GM23338 (cell line): ENCODE measurements at regions not wholly inside any gene's neighbourhood (a gene's known extent, or its start where the extent isn't known, plus 50 kb on each side); places are given as distances from the start of the nearest gene placed in this dataset.

Experiments
- ATAC-seq: fragments of 200-7000 bp; cut with Tn5 transposase; 3 replicates; pipeline ENCODE4 v1.9.1; 2020
- DNase-seq: peaks from one replicate; pipeline ENCODE4 v3.0.0-alpha.2; 2015; ENCODE audit warnings: low spot score
- H2AFZ ChIP-seq: fragments of 200-600 bp; sonication (generic); 2 replicates; pipeline ENCODE4 v1.8.0; 2016; ENCODE audit warnings: antibody characterized with exemption, mild to moderate bottlenecking, moderate library complexity
- H3F3A ChIP-seq: fragments of 200-600 bp; sonication (generic); replicated peaks from 2 replicates; pipeline ENCODE4 v1.8.0; 2017; ENCODE audit warnings: antibody characterized with exemption, mixed run types, low read depth
- H3K27ac ChIP-seq: fragments of 200-600 bp; sonication (generic); 2 replicates; pipeline ENCODE4 v1.6.1; 2016; ENCODE audit warnings: low read depth
- H3K27me3 ChIP-seq: fragments of 200-600 bp; sonication (generic); 2 replicates; pipeline ENCODE4 v1.8.0; 2016; ENCODE audit warnings: mild to moderate bottlenecking, mixed run types, moderate library complexity; ENCODE audit not compliant: insufficient read depth
- H3K36me3 ChIP-seq: fragments of 200-600 bp; sonication (generic); 2 replicates; pipeline ENCODE4 v1.8.0; 2016; ENCODE audit warnings: mild to moderate bottlenecking; ENCODE audit not compliant: insufficient read depth
- H3K4me1 ChIP-seq: fragments of 200-600 bp; sonication (generic); 2 replicates; pipeline ENCODE4 v1.8.0; 2016; ENCODE audit warnings: mild to moderate bottlenecking, moderate library complexity; ENCODE audit not compliant: insufficient read depth
- H3K4me2 ChIP-seq: fragments of 200-600 bp; sonication (generic); 2 replicates; pipeline ENCODE4 v1.7.1; 2017; ENCODE audit warnings: mixed run types
- H3K4me3 ChIP-seq: fragments of 200-600 bp; sonication (generic); 2 replicates; pipeline ENCODE4 v1.6.1; 2016; ENCODE audit warnings: mixed run types
- H3K79me2 ChIP-seq: fragments of 200-600 bp; sonication (generic); replicated peaks from 2 replicates; pipeline ENCODE4 v1.8.0; 2017; ENCODE audit warnings: mild to moderate bottlenecking; ENCODE audit not compliant: insufficient read depth
- H3K9me2 ChIP-seq: fragments of 200-600 bp; sonication (generic); 2 replicates; pipeline ENCODE4 v1.8.0; 2017; ENCODE audit not compliant: insufficient read depth
- H4K20me1 ChIP-seq: fragments of 200-600 bp; sonication (generic); replicated peaks from 2 replicates; pipeline ENCODE4 v1.8.0; 2017; ENCODE audit warnings: mild to moderate bottlenecking; ENCODE audit not compliant: insufficient read depth
- H3K27ac Mint-ChIP-seq: 2 replicates; pipeline ENCODE4 v1.8.0; 2020; ENCODE audit warnings: inconsistent platforms, mild to moderate bottlenecking, moderate library complexity, mixed read lengths
- H3K27me3 Mint-ChIP-seq: 3 replicates; pipeline ENCODE4 v1.8.0; 2022; ENCODE audit warnings: low read depth, mild to moderate bottlenecking, moderate library complexity, mixed read lengths, inconsistent platforms; ENCODE audit not compliant: insufficient read depth, poor library complexity
- H3K36me3 Mint-ChIP-seq: 3 replicates; pipeline ENCODE4 v1.8.0; 2021; ENCODE audit warnings: low read depth, mild to moderate bottlenecking, inconsistent platforms, moderate library complexity, mixed read lengths
- H3K4me1 Mint-ChIP-seq: 3 replicates; pipeline ENCODE4 v1.8.0; 2020; ENCODE audit warnings: mild to moderate bottlenecking, inconsistent platforms, mixed read lengths
- H3K4me3 Mint-ChIP-seq: 3 replicates; pipeline ENCODE4 v1.8.0; 2021; ENCODE audit warnings: moderate library complexity, mild to moderate bottlenecking, inconsistent platforms, mixed read lengths
- H3K9me3 Mint-ChIP-seq: 3 replicates; pipeline ENCODE4 v1.8.0; 2020; ENCODE audit warnings: moderate library complexity, mild to moderate bottlenecking, inconsistent platforms, mixed read lengths
- CREB1 ChIP-seq: fragments of 250-450 bp; sonication (Bioruptor Pico); IDR thresholded peaks from 2 replicates; pipeline ENCODE4 v1.5.0; 2020; ENCODE audit warnings: low read depth, mild to moderate bottlenecking, moderate library complexity
- CTCF ChIP-seq, 2 experiments: fragments of 200-600 bp in 1 of 2; sonication (generic) in 1 of 2; conservative IDR thresholded peaks; 2 replicates each; pipeline versions ENCODE4 v1.5.1 to v1.6.1; 2016 to 2017; ENCODE audit warnings: antibody characterized with exemption in 2 of 2, low read depth in 2 of 2, mild to moderate bottlenecking in 2 of 2, moderate library complexity in 1 of 2
- ETS1 ChIP-seq: IDR thresholded peaks from 2 replicates; pipeline ENCODE4 v1.6.1; 2016; ENCODE audit warnings: antibody characterized with exemption
- EZH2 ChIP-seq: fragments of 200-600 bp; sonication (generic); IDR thresholded peaks from one replicate; pipeline ENCODE4 v1.8.0; 2017; ENCODE audit warnings: antibody characterized with exemption, mild to moderate bottlenecking, low read depth; ENCODE audit not compliant: unreplicated experiment
- EZH2phosphoT487 ChIP-seq: fragments of 200-600 bp; sonication (generic); IDR thresholded peaks from one replicate; pipeline ENCODE4 v1.8.1; 2018; ENCODE audit warnings: antibody characterized with exemption; ENCODE audit not compliant: unreplicated experiment
- JUNB ChIP-seq: IDR thresholded peaks from one replicate; pipeline ENCODE4 v1.6.1; 2016; ENCODE audit warnings: antibody characterized with exemption; ENCODE audit not compliant: unreplicated experiment
- NANOG ChIP-seq: IDR thresholded peaks from 2 replicates; pipeline ENCODE4 v1.6.1; 2016; ENCODE audit warnings: antibody characterized with exemption, borderline replicate concordance
- POLR2AphosphoS5 ChIP-seq: IDR thresholded peaks from 2 replicates; pipeline ENCODE4 v1.6.1; 2016; ENCODE audit warnings: antibody characterized with exemption, low read depth
- STAT1 ChIP-seq: IDR thresholded peaks from one replicate; pipeline ENCODE4 v1.6.1; 2016; ENCODE audit warnings: antibody characterized with exemption; ENCODE audit not compliant: unreplicated experiment
- ZNF114 ChIP-seq: fragments of 250-450 bp; sonication (Bioruptor Pico); IDR thresholded peaks from 2 replicates; pipeline ENCODE4 v1.5.0; 2020; ENCODE audit warnings: mild to moderate bottlenecking, moderate library complexity
- ZNF331 ChIP-seq: fragments of 250-450 bp; sonication (Bioruptor Pico); IDR thresholded peaks from 2 replicates; pipeline ENCODE4 v1.5.0; 2020; ENCODE audit warnings: low read depth, mild to moderate bottlenecking, moderate library complexity
- TF ChIP-seq, protein P1 (sequence below): IDR thresholded peaks from one replicate; pipeline ENCODE4 v1.6.1; 2018; ENCODE audit warnings: antibody characterized with exemption; ENCODE audit not compliant: unreplicated experiment
- TF ChIP-seq, protein P2 (sequence below): fragments of 250-450 bp; sonication (Bioruptor Pico); IDR thresholded peaks from 2 replicates; pipeline ENCODE4 v1.5.0; 2020; ENCODE audit warnings: mild to moderate bottlenecking, moderate library complexity

DNA sequence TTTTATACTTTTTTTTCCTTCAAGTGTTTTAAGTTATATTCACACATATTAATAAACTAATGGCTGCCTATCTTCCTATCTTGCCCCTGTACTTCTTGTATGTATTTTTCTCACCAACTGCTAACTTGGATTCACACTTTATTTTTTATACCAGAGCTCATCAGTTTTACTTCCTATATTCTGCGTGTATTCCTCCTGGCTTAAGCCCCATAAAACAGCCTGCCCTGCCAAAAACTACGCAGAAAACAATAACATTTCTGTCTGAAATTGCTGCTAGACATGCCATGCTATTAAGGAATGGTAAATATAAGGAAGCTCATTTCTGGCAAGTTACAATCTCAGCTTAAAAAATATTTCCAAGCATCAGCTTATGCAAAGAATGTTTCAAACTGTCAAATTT, 172.3 kb downstream of the UBE2E3 start:
- no peak overlapping the region for H3K27ac ChIP-seq
- no peaks in the 10 kb centered on the region for H3K4me1 ChIP-seq
- no peaks in the 10 kb centered on the region for H4K20me1 ChIP-seq
- TF ChIP-seq ETS1 (no peak), NANOG (no peak), ZNF114 (no peak), STAT1 (no peak), ZNF331 (CRISPR knock-in tag) (no peak), CREB1 (CRISPR knock-in tag) (no peak), POLR2AphosphoS5 (no peak), JUNB (no peak), EZH2 (no peak), EZH2phosphoT487 (no peak), CTCF (conservative IDR thresholded peaks at IDR 0.05; ENCODE audit: low read depth in 2 of 2) (no peak)
- TF ChIP-seq, protein P1, sequence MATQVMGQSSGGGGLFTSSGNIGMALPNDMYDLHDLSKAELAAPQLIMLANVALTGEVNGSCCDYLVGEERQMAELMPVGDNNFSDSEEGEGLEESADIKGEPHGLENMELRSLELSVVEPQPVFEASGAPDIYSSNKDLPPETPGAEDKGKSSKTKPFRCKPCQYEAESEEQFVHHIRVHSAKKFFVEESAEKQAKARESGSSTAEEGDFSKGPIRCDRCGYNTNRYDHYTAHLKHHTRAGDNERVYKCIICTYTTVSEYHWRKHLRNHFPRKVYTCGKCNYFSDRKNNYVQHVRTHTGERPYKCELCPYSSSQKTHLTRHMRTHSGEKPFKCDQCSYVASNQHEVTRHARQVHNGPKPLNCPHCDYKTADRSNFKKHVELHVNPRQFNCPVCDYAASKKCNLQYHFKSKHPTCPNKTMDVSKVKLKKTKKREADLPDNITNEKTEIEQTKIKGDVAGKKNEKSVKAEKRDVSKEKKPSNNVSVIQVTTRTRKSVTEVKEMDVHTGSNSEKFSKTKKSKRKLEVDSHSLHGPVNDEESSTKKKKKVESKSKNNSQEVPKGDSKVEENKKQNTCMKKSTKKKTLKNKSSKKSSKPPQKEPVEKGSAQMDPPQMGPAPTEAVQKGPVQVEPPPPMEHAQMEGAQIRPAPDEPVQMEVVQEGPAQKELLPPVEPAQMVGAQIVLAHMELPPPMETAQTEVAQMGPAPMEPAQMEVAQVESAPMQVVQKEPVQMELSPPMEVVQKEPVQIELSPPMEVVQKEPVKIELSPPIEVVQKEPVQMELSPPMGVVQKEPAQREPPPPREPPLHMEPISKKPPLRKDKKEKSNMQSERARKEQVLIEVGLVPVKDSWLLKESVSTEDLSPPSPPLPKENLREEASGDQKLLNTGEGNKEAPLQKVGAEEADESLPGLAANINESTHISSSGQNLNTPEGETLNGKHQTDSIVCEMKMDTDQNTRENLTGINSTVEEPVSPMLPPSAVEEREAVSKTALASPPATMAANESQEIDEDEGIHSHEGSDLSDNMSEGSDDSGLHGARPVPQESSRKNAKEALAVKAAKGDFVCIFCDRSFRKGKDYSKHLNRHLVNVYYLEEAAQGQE, result no peak
- TF ChIP-seq, protein P2, sequence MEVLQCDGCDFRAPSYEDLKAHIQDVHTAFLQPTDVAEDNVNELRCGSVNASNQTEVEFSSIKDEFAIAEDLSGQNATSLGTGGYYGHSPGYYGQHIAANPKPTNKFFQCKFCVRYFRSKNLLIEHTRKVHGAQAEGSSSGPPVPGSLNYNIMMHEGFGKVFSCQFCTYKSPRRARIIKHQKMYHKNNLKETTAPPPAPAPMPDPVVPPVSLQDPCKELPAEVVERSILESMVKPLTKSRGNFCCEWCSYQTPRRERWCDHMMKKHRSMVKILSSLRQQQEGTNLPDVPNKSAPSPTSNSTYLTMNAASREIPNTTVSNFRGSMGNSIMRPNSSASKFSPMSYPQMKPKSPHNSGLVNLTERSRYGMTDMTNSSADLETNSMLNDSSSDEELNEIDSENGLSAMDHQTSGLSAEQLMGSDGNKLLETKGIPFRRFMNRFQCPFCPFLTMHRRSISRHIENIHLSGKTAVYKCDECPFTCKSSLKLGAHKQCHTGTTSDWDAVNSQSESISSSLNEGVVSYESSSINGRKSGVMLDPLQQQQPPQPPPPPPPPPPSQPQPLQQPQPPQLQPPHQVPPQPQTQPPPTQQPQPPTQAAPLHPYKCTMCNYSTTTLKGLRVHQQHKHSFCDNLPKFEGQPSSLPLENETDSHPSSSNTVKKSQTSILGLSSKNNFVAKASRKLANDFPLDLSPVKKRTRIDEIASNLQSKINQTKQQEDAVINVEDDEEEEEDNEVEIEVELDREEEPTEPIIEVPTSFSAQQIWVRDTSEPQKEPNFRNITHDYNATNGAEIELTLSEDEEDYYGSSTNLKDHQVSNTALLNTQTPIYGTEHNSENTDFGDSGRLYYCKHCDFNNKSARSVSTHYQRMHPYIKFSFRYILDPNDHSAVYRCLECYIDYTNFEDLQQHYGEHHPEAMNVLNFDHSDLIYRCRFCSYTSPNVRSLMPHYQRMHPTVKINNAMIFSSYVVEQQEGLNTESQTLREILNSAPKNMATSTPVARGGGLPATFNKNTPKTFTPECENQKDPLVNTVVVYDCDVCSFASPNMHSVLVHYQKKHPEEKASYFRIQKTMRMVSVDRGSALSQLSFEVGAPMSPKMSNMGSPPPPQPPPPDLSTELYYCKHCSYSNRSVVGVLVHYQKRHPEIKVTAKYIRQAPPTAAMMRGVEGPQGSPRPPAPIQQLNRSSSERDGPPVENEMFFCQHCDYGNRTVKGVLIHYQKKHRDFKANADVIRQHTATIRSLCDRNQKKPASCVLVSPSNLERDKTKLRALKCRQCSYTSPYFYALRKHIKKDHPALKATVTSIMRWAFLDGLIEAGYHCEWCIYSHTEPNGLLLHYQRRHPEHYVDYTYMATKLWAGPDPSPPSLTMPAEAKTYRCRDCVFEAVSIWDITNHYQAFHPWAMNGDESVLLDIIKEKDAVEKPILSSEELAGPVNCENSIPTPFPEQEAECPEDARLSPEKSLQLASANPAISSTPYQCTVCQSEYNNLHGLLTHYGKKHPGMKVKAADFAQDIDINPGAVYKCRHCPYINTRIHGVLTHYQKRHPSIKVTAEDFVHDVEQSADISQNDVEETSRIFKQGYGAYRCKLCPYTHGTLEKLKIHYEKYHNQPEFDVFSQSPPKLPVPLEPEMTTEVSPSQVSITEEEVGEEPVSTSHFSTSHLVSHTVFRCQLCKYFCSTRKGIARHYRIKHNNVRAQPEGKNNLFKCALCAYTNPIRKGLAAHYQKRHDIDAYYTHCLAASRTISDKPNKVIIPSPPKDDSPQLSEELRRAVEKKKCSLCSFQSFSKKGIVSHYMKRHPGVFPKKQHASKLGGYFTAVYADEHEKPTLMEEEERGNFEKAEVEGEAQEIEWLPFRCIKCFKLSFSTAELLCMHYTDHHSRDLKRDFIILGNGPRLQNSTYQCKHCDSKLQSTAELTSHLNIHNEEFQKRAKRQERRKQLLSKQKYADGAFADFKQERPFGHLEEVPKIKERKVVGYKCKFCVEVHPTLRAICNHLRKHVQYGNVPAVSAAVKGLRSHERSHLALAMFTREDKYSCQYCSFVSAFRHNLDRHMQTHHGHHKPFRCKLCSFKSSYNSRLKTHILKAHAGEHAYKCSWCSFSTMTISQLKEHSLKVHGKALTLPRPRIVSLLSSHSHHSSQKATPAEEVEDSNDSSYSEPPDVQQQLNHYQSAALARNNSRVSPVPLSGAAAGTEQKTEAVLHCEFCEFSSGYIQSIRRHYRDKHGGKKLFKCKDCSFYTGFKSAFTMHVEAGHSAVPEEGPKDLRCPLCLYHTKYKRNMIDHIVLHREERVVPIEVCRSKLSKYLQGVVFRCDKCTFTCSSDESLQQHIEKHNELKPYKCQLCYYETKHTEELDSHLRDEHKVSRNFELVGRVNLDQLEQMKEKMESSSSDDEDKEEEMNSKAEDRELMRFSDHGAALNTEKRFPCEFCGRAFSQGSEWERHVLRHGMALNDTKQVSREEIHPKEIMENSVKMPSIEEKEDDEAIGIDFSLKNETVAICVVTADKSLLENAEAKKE (CRISPR knock-in tag), result no peak
- no peak overlapping the region for H3K4me2 ChIP-seq
- H3F3A ChIP-seq, result no peaks in the 10 kb centered on the region
- H3K4me1 Mint-ChIP-seq, result no peaks in the 10 kb centered on the region
- H3K27me3 Mint-ChIP-seq, result no peaks in the 10 kb centered on the region
- peaks cover 17% of the 10 kb centered on the region for H3K9me3 Mint-ChIP-seq
- peaks cover 9% of the 10 kb centered on the region; the same call in 2 of the 3 replicates for H3K36me3 Mint-ChIP-seq
- no peaks in the 10 kb centered on the region for H3K27me3 ChIP-seq
- no peak overlapping the region for H3K4me3 ChIP-seq
- no peak overlapping the region; the same call in 1 of the 2 replicates for H2AFZ ChIP-seq
- ATAC-seq, result no peak
- H3K4me3 Mint-ChIP-seq, result no peak overlapping the region
- H3K79me2 ChIP-seq, result no peaks in the 10 kb centered on the region
- no peak overlapping the region for H3K27ac Mint-ChIP-seq
- DNase-seq, result no peak
- 0 out of 2 replicates have a peak, but pooled peaks cover 3% of the 10 kb centered on the region for H3K36me3 ChIP-seq
- H3K9me2 ChIP-seq, result no peaks in the 10 kb centered on the region
